Astrocyte of the cerebellum (primary cell): ENCODE measurements at regions not wholly inside any gene's neighbourhood (a gene's known extent, or its start where the extent isn't known, plus 50 kb on each side); places are given as distances from the start of the nearest gene placed in this dataset.

Source experiments
- DNase-seq: peaks from one replicate; pipeline ENCODE4 v3.0.0-alpha.2; 2011; ENCODE audit warnings: low read depth
- H3K4me3 ChIP-seq: 2 replicates; pipeline ENCODE4 v1.5.1; 2011; ENCODE audit warnings: mild to moderate bottlenecking, low read depth, low read length, moderate library complexity
- in situ Hi-C: cut with HindIII; loops from 2 replicates; pipeline ENCODE4 v1.10.0; 2017; ENCODE audit warnings: low sequenced_read_pairs
- TF ChIP-seq, protein P1 (sequence below): IDR thresholded peaks from 2 replicates; pipeline ENCODE4 v1.5.1; 2012; ENCODE audit warnings: low read length, low read depth, moderate library complexity, mild to moderate bottlenecking; ENCODE audit errors: missing control alignments

DNA sequence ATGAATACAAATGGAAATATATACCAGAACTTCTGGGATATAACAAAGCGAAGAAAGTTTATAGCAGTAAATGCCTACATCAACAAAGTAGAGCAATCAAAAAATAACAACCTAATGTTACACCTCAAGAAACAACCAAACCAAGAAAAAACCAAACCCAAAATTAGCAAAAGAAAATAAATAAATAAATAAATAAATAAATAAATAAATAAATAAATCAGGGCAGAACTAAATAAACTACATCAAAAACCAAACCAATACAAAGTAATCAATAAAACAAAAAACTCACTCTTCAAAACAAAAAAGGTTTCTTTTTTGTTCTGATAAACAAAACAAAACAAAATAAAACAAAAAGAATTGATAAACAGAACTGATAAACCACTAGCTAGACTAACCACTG, 88.4 kb upstream of the SPIN4 start:
- no peak overlapping the region for H3K4me3 ChIP-seq
- DNase-seq, result no peak
- TF ChIP-seq, protein P1, sequence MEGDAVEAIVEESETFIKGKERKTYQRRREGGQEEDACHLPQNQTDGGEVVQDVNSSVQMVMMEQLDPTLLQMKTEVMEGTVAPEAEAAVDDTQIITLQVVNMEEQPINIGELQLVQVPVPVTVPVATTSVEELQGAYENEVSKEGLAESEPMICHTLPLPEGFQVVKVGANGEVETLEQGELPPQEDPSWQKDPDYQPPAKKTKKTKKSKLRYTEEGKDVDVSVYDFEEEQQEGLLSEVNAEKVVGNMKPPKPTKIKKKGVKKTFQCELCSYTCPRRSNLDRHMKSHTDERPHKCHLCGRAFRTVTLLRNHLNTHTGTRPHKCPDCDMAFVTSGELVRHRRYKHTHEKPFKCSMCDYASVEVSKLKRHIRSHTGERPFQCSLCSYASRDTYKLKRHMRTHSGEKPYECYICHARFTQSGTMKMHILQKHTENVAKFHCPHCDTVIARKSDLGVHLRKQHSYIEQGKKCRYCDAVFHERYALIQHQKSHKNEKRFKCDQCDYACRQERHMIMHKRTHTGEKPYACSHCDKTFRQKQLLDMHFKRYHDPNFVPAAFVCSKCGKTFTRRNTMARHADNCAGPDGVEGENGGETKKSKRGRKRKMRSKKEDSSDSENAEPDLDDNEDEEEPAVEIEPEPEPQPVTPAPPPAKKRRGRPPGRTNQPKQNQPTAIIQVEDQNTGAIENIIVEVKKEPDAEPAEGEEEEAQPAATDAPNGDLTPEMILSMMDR, result no peak
- in situ Hi-C loops, result no loop called here

DNA sequence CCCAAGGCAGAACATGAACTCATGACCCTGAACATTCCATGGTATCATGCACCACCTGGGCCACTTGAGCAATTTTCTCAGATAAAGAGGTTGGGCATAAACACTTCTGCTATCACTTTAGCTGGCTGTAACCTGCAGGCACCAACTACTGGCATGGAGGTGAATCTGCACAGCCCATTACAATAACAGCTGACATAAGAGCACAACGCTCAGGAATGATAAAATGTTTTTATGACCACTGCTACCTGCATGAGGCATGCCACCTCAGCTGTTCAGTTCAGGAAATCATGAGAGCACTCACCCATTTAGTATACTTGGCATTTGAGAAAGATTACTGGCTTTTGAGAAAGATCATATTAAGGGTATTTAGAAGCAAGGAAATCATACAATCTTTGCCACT, 85.7 kb upstream of the SPIN4 start:
- in situ Hi-C loops, result no loop called here
- DNase-seq, result no peak
- TF ChIP-seq, protein P1, result no peak
- no peak overlapping the region for H3K4me3 ChIP-seq

DNA sequence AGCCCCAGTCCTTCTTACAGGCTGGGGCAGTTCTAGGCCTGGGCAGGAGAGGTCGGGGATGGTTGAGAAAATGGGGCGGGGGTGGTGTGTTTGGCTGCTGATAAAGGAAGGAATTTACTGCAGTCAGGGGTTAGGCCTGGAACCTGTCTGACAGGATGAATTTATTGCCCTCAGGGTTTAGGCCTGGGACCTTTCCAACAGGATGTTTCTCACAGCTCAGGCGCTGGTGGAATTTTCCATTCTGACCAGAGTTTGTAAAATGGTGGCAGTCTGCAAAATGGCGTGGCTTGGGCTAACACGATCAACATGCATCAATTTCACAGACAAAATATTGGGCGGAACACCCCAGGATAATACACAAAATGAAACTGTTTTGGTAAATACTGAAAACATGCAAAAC, 83.5 kb upstream of the SPIN4 start:
- H3K4me3 ChIP-seq, result no peak overlapping the region
- DNase-seq, result no peak
- TF ChIP-seq, protein P1, result no peak
- in situ Hi-C loops, result no loop called here

DNA sequence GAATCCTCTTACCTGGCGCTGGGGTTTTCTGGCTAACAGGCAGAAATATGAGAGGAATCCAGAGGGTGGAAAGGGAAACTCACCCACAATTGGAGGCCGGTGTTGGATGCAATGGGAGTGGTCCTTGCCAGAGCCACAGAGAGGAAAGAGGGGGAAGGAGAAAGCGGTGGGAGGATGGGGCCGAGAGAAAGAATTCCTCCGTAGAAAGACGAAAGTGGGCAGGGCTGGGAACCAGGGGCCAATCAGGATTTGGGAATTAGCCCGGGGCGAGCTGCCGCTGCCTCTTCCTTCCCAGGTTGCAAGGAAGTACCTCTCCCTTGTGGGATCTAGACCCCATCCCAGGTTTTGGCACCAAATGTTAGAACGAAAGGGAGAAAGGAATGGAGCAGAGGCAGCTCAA, 83.1 kb upstream of the SPIN4 start:
- H3K4me3 ChIP-seq, result no peak overlapping the region
- in situ Hi-C loops, result no loop called here
- TF ChIP-seq, protein P1, result no peak
- no peak for DNase-seq

DNA sequence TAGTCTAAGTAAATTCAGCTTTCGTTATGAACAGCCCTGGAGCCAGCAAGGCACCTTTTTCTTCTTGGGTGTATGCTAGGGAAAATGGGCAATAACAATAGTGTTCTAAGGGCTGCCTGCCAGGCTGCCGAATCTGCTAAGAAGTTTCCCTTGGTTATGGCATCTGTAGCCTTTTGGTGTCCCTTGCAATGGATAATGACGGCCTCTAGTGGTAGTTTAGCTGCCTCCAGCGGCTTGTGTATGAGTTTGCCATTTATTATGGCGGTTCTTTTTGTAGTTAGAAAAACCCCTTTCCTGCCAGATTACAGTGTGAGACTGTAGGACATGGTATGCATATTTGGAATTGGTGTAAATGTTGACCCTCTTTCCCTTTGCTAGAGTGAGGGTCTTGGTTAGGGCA, 78.9 kb upstream of the SPIN4 start:
- H3K4me3 ChIP-seq, result no peak overlapping the region
- in situ Hi-C loops, result no loop called here
- TF ChIP-seq, protein P1, result no peak
- no peak for DNase-seq

DNA sequence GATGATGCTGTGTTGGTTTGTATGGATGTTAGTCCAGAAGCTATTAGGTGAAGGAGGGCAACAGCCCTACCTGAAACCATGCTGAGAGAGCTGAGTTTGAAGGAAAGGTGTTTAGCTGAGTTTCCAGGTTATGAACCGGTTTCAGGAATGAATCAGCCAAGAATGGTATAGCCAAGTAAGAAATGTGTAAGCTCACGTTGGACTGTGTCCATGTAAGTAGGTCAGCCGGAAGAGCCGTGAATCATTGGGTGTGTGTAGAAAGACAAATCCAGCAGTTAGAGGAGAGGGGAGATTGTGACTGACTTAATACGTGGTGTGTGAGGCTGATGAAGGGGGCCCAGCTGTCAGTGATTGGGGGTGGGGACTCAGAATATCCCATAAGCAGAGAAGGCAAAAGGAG, 77.2 kb upstream of the SPIN4 start:
- no peak for DNase-seq
- in situ Hi-C loops, result no loop called here
- no peak overlapping the region for H3K4me3 ChIP-seq
- TF ChIP-seq, protein P1, result no peak

DNA sequence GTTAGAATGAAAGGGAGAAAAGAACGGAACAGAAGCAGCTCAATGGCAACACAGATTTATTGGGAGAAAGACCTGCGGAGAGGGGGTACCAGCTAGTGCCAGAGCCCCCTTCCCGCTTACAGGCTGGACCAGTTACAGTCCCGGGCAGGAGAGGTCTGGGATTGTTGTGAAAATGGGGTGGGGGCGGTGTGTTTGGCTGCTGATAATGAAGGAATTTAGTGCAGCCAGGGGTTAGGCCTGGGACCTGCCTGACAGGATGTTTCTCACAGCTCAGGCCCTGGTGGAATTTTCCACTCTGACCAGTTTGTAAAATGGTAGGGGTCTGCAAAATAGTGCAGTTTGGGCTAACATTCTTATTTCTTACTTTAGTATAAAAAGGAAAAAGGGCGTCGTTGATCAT, 75.4 kb upstream of the SPIN4 start:
- no peak for DNase-seq
- TF ChIP-seq, protein P1, result no peak
- H3K4me3 ChIP-seq, result no peak overlapping the region
- in situ Hi-C loops, result no loop called here
